K562 (cell line): ENCODE measurements at regions not wholly inside any gene's neighbourhood (a gene's known extent, or its start where the extent isn't known, plus 50 kb on each side); places are given as distances from the start of the nearest gene placed in this dataset.

Source experiments
- CBX2 ChIP-seq: fragments of 200-600 bp; sonication (generic); IDR thresholded peaks from one replicate; pipeline ENCODE4 v1.6.1; 2012; ENCODE audit warnings: mild to moderate bottlenecking, low read length, inconsistent platforms; ENCODE audit not compliant: insufficient read depth, poor library complexity, severe bottlenecking
- CREB1 ChIP-seq, 2 experiments: sonication (generic) in 1 of 2; formaldehyde crosslinking in 1 of 2; IDR thresholded peaks; 2 replicates each; pipeline versions ENCODE4 v1.6.1 to v1.8.0; 2012 to 2022; ENCODE audit warnings: inconsistent platforms in 1 of 2, mild to moderate bottlenecking in 1 of 2, missing genetic modification reagents in 1 of 2, moderate library complexity in 1 of 2
- ESRRA ChIP-seq: fragments of 450-650 bp; IDR thresholded peaks from 2 replicates; pipeline ENCODE4 v1.6.1; 2014; ENCODE audit warnings: low read depth, mild to moderate bottlenecking, moderate library complexity, borderline replicate concordance
- MAFF ChIP-seq: IDR thresholded peaks from 2 replicates; pipeline ENCODE4 v1.6.1; 2012; ENCODE audit warnings: low read length, improper control_type of control experiment
- PCBP2 ChIP-seq: fragments of 200-400 bp; formaldehyde crosslinking; IDR thresholded peaks from 2 replicates; pipeline ENCODE4 v1.6.1; 2018; ENCODE audit warnings: low read length, low read depth, mild to moderate bottlenecking, moderate library complexity; ENCODE audit not compliant: poor library complexity, severe bottlenecking
- RB1 ChIP-seq: fragments of 450-650 bp; IDR thresholded peaks from 2 replicates; pipeline ENCODE4 v1.6.1; 2017; ENCODE audit warnings: low read depth, mild to moderate bottlenecking
- SRSF7 ChIP-seq: fragments of 200-400 bp; formaldehyde crosslinking; optimal IDR thresholded peaks from 2 replicates; pipeline ENCODE3; 2017; ENCODE audit warnings: mild to moderate bottlenecking, low read depth, low read length
- ZNF184 ChIP-seq: sonication (generic); formaldehyde crosslinking; IDR thresholded peaks from 2 replicates; pipeline ENCODE4 v1.5.0; 2020; ENCODE audit warnings: missing genetic modification reagents
- TF ChIP-seq, protein P1 (sequence below), 3 experiments: IDR thresholded peaks in 2 of 3; conservative IDR thresholded peaks in 1 of 3; 2 replicates each; pipeline ENCODE4 v1.5.1; 2011 to 2012; ENCODE audit warnings: low read length in 3 of 3, mild to moderate bottlenecking in 3 of 3, control low read depth in 2 of 3, improper control_type of control experiment in 1 of 3, inconsistent platforms in 1 of 3, low read depth in 1 of 3, mixed read lengths in 1 of 3, moderate library complexity in 1 of 3; ENCODE audit not compliant: insufficient read depth in 2 of 3
- TF ChIP-seq, protein P2 (sequence below): fragments of 250-450 bp; sonication (Bioruptor Pico); IDR thresholded peaks from 2 replicates; pipeline ENCODE4 v1.4.0; 2020; ENCODE audit warnings: mild to moderate bottlenecking, moderate library complexity

DNA sequence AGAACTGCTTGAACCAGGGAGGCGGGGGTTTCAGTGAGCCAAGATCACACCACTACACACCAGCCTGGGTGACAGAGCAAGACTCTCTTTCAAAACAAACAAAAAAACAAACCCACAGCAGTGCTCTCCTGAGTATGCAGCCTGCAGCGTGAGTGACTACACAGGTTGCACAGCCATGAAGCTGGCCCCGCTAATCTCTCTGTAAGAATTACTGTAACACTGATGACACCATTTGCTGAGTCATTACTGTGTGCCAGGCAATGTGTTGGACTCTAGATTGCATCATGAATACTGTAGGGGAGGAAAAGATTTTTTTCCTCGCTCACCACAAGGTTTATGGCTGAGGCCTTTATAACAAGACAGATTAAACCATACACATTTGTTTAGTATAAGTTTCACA is 118.6 kb upstream of the ATP8B1 start:
- TF ChIP-seq MAFF (peak; percentile 83), RB1 (no peak), ZNF184 (CRISPR knock-in tag) (no peak), ESRRA (no peak), CREB1 (IDR thresholded peaks at IDR 0.05) (no peak), CREB1 (CRISPR knock-in tag; IDR thresholded peaks at IDR 0.05) (no peak), SRSF7 (no peak), PCBP2 (no peak), CBX2 (no peak)
- TF ChIP-seq, protein P1, sequence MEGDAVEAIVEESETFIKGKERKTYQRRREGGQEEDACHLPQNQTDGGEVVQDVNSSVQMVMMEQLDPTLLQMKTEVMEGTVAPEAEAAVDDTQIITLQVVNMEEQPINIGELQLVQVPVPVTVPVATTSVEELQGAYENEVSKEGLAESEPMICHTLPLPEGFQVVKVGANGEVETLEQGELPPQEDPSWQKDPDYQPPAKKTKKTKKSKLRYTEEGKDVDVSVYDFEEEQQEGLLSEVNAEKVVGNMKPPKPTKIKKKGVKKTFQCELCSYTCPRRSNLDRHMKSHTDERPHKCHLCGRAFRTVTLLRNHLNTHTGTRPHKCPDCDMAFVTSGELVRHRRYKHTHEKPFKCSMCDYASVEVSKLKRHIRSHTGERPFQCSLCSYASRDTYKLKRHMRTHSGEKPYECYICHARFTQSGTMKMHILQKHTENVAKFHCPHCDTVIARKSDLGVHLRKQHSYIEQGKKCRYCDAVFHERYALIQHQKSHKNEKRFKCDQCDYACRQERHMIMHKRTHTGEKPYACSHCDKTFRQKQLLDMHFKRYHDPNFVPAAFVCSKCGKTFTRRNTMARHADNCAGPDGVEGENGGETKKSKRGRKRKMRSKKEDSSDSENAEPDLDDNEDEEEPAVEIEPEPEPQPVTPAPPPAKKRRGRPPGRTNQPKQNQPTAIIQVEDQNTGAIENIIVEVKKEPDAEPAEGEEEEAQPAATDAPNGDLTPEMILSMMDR (IDR thresholded peaks at IDR 0.05 in 2 of 3, conservative IDR thresholded peaks at IDR 0.05 in 1 of 3; ENCODE audit: insufficient read depth in 2 of 3, low read depth in 1 of 3, low read length in 3 of 3), result no peak
- TF ChIP-seq, protein P2, sequence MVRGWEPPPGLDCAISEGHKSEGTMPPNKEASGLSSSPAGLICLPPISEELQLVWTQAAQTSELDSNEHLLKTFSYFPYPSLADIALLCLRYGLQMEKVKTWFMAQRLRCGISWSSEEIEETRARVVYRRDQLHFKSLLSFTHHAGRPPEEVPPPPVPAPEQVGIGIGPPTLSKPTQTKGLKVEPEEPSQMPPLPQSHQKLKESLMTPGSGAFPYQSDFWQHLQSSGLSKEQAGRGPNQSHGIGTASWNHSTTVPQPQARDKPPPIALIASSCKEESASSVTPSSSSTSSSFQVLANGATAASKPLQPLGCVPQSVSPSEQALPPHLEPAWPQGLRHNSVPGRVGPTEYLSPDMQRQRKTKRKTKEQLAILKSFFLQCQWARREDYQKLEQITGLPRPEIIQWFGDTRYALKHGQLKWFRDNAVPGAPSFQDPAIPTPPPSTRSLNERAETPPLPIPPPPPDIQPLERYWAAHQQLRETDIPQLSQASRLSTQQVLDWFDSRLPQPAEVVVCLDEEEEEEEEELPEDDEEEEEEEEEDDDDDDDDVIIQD (CRISPR knock-in tag), result no peak
